Eye (tissue), 1 donor: ENCODE measurements at regions not wholly inside any gene's neighbourhood (a gene's known extent, or its start where the extent isn't known, plus 50 kb on each side); places are given as distances from the start of the nearest gene placed in this dataset.

Experiments
- DNase-seq: peaks from one replicate; pipeline ENCODE4 v3.0.0-alpha.2; 2015

- no peak for DNase-seq
Measured at GRCh38 chr5:88394536-88395175, 126.0 kb upstream of the TMEM161B start.

- DNase-seq = no peak
Measured at GRCh38 chr5:88393716-88394535, 125.3 kb upstream of the TMEM161B start.

- DNase-seq = no peak
Measured at GRCh38 chr5:88393042-88393441, 124.4 kb upstream of the TMEM161B start.

GRCh38 chr5:88391991-88392390 is 123.3 kb upstream of the TMEM161B start:
- no peak for DNase-seq

- DNase-seq = peak; percentile 79
Measured at GRCh38 chr5:88391116-88391515, 122.5 kb upstream of the TMEM161B start.

- no peak for DNase-seq
Measured at GRCh38 chr5:88390481-88390880, 121.8 kb upstream of the TMEM161B start.

- no peak for DNase-seq
Measured at GRCh38 chr5:88390096-88390441, 121.4 kb upstream of the TMEM161B start.

- no peak for DNase-seq
Measured at GRCh38 chr5:88389338-88390095, 120.9 kb upstream of the TMEM161B start.

- DNase-seq = no peak
Measured at GRCh38 chr5:88388476-88389337, 120.1 kb upstream of the TMEM161B start.

GRCh38 chr5:88384886-88385285 is 116.2 kb upstream of the TMEM161B start:
- DNase-seq = no peak

GRCh38 chr5:88380332-88380731 is 111.7 kb upstream of the TMEM161B start:
- DNase-seq = no peak

GRCh38 chr5:88377705-88378656 is 109.3 kb upstream of the TMEM161B start:
- DNase-seq = peak; percentile 72

GRCh38 chr5:88377240-88377639 is 108.6 kb upstream of the TMEM161B start:
- no peak for DNase-seq

GRCh38 chr5:88376728-88377127 is 108.1 kb upstream of the TMEM161B start:
- no peak for DNase-seq

GRCh38 chr5:88374391-88374790 is 105.7 kb upstream of the TMEM161B start:
- no peak for DNase-seq

GRCh38 chr5:88370824-88371223 is 102.2 kb upstream of the TMEM161B start:
- DNase-seq = no peak

- no peak for DNase-seq
Measured at GRCh38 chr5:88368201-88368600, 99.6 kb upstream of the TMEM161B start.

- no peak for DNase-seq
Measured at GRCh38 chr5:88364991-88365390, 96.3 kb upstream of the TMEM161B start.

GRCh38 chr5:88355490-88356050 is 86.9 kb upstream of the TMEM161B start:
- DNase-seq = no peak

- no peak for DNase-seq
Measured at GRCh38 chr5:88325868-88326267, 57.2 kb upstream of the TMEM161B start.

GRCh38 chr5:88322785-88323184 is 54.1 kb upstream of the TMEM161B start:
- no peak for DNase-seq
